HCT116 (cell line): ENCODE measurements at regions not wholly inside any gene's neighbourhood (a gene's known extent, or its start where the extent isn't known, plus 50 kb on each side); places are given as distances from the start of the nearest gene placed in this dataset.

Experiments
- ATAC-seq: fragments of 200-7000 bp; cut with Tn5 transposase; 2 replicates; pipeline ENCODE4 v1.9.1; 2020; ENCODE audit warnings: mild to moderate bottlenecking, moderate library complexity
- BruUV-seq: library from RNA; stranded (reverse); fragments of 400-500 nt; replicated peaks from 2 replicates; lab custom pipeline; 2021; lab: Mats Ljungman, UMichigan
- CTCF ChIA-PET: fragments of 300-600 bp; sonication (Branson Sonifier 250); formaldehyde crosslinking; loops from one replicate; lab custom pipeline; 2021; ENCODE audit warnings: antibody characterized with exemption; lab: Charles Lee
- POLR2A ChIA-PET: fragments of 300-600, 350-600 bp; sonication (Branson Sonifier 250); formaldehyde crosslinking; loops from one replicate; lab custom pipeline; 2021; ENCODE audit warnings: antibody characterized with exemption; lab: Charles Lee
- RAD21 ChIA-PET, 2 experiments: fragments of 300-600 bp; sonication (Branson Sonifier 250); formaldehyde crosslinking; loops; one replicate each; lab custom pipeline; 2023; ENCODE audit warnings: low total read pairs in 2 of 2; ENCODE audit not compliant: uncharacterized antibody in 2 of 2, unreplicated experiment in 2 of 2, low non-redundant PET in 1 of 2; lab: Charles Lee
- DNase-seq: peaks from one replicate; pipeline ENCODE4 v3.0.0-alpha.2; 2010; ENCODE audit warnings: low read depth, low spot score
- H2AFZ ChIP-seq: fragments of 200-600 bp; shearing (Covaris generic), sonication (generic); 2 replicates; pipeline ENCODE4 v1.6.1; 2017; ENCODE audit warnings: low read depth, mixed run types, mixed read lengths, antibody characterized with exemption, low read length; ENCODE audit not compliant: poor library complexity, severe bottlenecking
- H3K27ac ChIP-seq: 2 replicates; pipeline ENCODE4 v1.5.1; 2012; ENCODE audit warnings: low read depth, low read length
- H3K27me3 ChIP-seq: fragments of 200-600 bp; sonication (generic); 2 replicates; pipeline ENCODE4 v1.6.1; 2016; ENCODE audit warnings: mixed run types, low read length, mixed read lengths; ENCODE audit not compliant: insufficient read depth
- H3K36me3 ChIP-seq, 2 experiments: fragments of 200-500 bp in 1 of 2; fragments of 200-600 bp in 1 of 2; sonication (Bioruptor generic) in 1 of 2; sonication (generic) in 1 of 2; 2 replicates each; pipeline versions ENCODE4 v1.5.1 to v1.6.1; 2014 to 2016; ENCODE audit warnings: low read length in 2 of 2, inconsistent platforms in 1 of 2, mixed read lengths in 1 of 2, mixed run types in 1 of 2; ENCODE audit not compliant: insufficient read depth in 2 of 2, control insufficient read depth in 1 of 2
- H3K4me1 ChIP-seq, 2 experiments: fragments of 200-600 bp in 1 of 2; sonication (generic) in 1 of 2; 2 replicates each; pipeline versions ENCODE4 v1.5.1 to v1.6.1; 2012 to 2017; ENCODE audit warnings: low read length in 2 of 2, inconsistent platforms in 1 of 2, mild to moderate bottlenecking in 1 of 2, mixed read lengths in 1 of 2, mixed run types in 1 of 2, moderate library complexity in 1 of 2; ENCODE audit not compliant: insufficient read depth in 2 of 2, control insufficient read depth in 1 of 2
- H3K4me2 ChIP-seq: fragments of 200-600 bp; sonication (generic); 2 replicates; pipeline ENCODE4 v1.6.1; 2017; ENCODE audit warnings: mixed run types, low read length, mixed read lengths
- H3K4me3 ChIP-seq, 2 experiments: fragments of 200-600 bp in 1 of 2; sonication (generic) in 1 of 2; replicated peaks in 1 of 2; 2 replicates each; pipeline ENCODE4 v1.5.1; 2011 to 2016; ENCODE audit warnings: low read length in 2 of 2, control low read depth in 1 of 2, low read depth in 1 of 2, mild to moderate bottlenecking in 1 of 2, mixed read lengths in 1 of 2, mixed run types in 1 of 2
- H3K79me2 ChIP-seq: fragments of 200-600 bp; sonication (generic); 2 replicates; pipeline ENCODE4 v1.6.1; 2017; ENCODE audit warnings: mild to moderate bottlenecking, mixed run types, low read length, moderate library complexity, mixed read lengths; ENCODE audit not compliant: insufficient read depth
- H3K9ac ChIP-seq: fragments of 200-600 bp; sonication (generic); 2 replicates; pipeline ENCODE4 v1.6.1; 2016; ENCODE audit warnings: low read length, mixed read lengths
- H3K9me2 ChIP-seq: fragments of 200-600 bp; sonication (generic), shearing (Covaris generic); 2 replicates; pipeline ENCODE4 v1.6.1; 2017; ENCODE audit warnings: mixed run types, mild to moderate bottlenecking, moderate library complexity; ENCODE audit not compliant: insufficient read depth
- H3K9me3 ChIP-seq, 2 experiments: fragments of 200-500 bp in 1 of 2; fragments of 200-600 bp in 1 of 2; sonication (Bioruptor generic) in 1 of 2; sonication (generic) in 1 of 2; 2 replicates each; pipeline ENCODE4 v1.6.1; 2014 to 2017; ENCODE audit warnings: low read length in 2 of 2, mixed read lengths in 2 of 2, inconsistent platforms in 1 of 2, low read depth in 1 of 2, mild to moderate bottlenecking in 1 of 2, mixed run types in 1 of 2, moderate library complexity in 1 of 2; ENCODE audit not compliant: control insufficient read depth in 1 of 2, insufficient read depth in 1 of 2
- H4K20me1 ChIP-seq: fragments of 200-600 bp; sonication (generic), shearing (Covaris generic); 2 replicates; pipeline ENCODE4 v1.6.1; 2017; ENCODE audit warnings: mixed run types, mild to moderate bottlenecking, moderate library complexity; ENCODE audit not compliant: insufficient read depth
- ATF3 ChIP-seq: IDR thresholded peaks from 2 replicates; pipeline ENCODE4 v1.6.1; 2012
- CBX3 ChIP-seq: IDR thresholded peaks from 2 replicates; pipeline ENCODE4 v1.6.1; 2012; ENCODE audit warnings: low read depth
- EGR1 ChIP-seq: IDR thresholded peaks from 2 replicates; pipeline ENCODE4 v1.6.1; 2012; ENCODE audit warnings: low read depth
- EZH2phosphoT487 ChIP-seq: fragments of 200-600 bp; IDR thresholded peaks from 2 replicates; pipeline ENCODE4 v1.6.1; 2018; ENCODE audit warnings: antibody characterized with exemption, borderline replicate concordance
- FOSL1 ChIP-seq: IDR thresholded peaks from 2 replicates; pipeline ENCODE4 v1.6.1; 2012; ENCODE audit warnings: low read depth
- POLR2A ChIP-seq: IDR thresholded peaks from 2 replicates; pipeline ENCODE4 v1.7.0; 2011; ENCODE audit warnings: borderline replicate concordance; ENCODE audit not compliant: insufficient read depth, insufficient read length; ENCODE audit errors: extremely low read depth
- POLR2AphosphoS5 ChIP-seq: IDR thresholded peaks from 2 replicates; pipeline ENCODE4 v1.6.1; 2011; ENCODE audit warnings: mild to moderate bottlenecking, low read depth, low read length, moderate library complexity
- SIN3A ChIP-seq: IDR thresholded peaks from 2 replicates; pipeline ENCODE4 v1.6.1; 2012; ENCODE audit warnings: low read depth
- SP1 ChIP-seq: IDR thresholded peaks from 2 replicates; pipeline ENCODE4 v1.6.1; 2012; ENCODE audit warnings: low read depth
- SRF ChIP-seq: IDR thresholded peaks from 2 replicates; pipeline ENCODE4 v1.6.1; 2012; ENCODE audit warnings: low read depth
- TCF7L2 ChIP-seq: IDR thresholded peaks from 2 replicates; pipeline ENCODE4 v1.7.0; 2011; ENCODE audit warnings: borderline replicate concordance, inconsistent platforms; ENCODE audit not compliant: insufficient read depth, insufficient read length; ENCODE audit errors: extremely low read depth
- YY1 ChIP-seq: IDR thresholded peaks from 2 replicates; pipeline ENCODE4 v1.6.1; 2011; ENCODE audit warnings: low read length, low read depth, moderate library complexity, mild to moderate bottlenecking; ENCODE audit not compliant: insufficient replicate concordance; ENCODE audit errors: extremely low read depth
- ZFX ChIP-seq: fragments of 450-650 bp; IDR thresholded peaks from 2 replicates; pipeline ENCODE4 v1.6.1; 2017
- ZNF274 ChIP-seq: fragments of 200-500 bp; sonication (Bioruptor generic); IDR thresholded peaks from 2 replicates; pipeline ENCODE4 v1.6.1; 2014; ENCODE audit warnings: mild to moderate bottlenecking, low read depth, low read length, inconsistent platforms
- intact Hi-C: fragments of 100-400 bp; cut with micrococcal nuclease; formaldehyde crosslinking; loops from 2 replicates; pipeline ENCODE4 v1.10.0; 2022
- TF ChIP-seq, protein P1 (sequence below), 3 experiments: fragments of 200-600 bp in 1 of 3; sonication (generic) in 1 of 3; IDR thresholded peaks in 2 of 3; conservative IDR thresholded peaks in 1 of 3; 2 replicates each; pipeline ENCODE4 v1.5.1; 2012 to 2017; ENCODE audit warnings: low read depth in 2 of 3, low read length in 2 of 3, antibody characterized with exemption in 1 of 3, borderline replicate concordance in 1 of 3, control low read depth in 1 of 3, mild to moderate bottlenecking in 1 of 3, mixed read lengths in 1 of 3, mixed run types in 1 of 3, moderate library complexity in 1 of 3; ENCODE audit not compliant: insufficient read depth in 1 of 3
- TF ChIP-seq, protein P2 (sequence below): IDR thresholded peaks from 2 replicates; pipeline ENCODE4 v1.6.1; 2011; ENCODE audit warnings: mild to moderate bottlenecking, low read length, moderate library complexity; ENCODE audit not compliant: insufficient replicate concordance; ENCODE audit errors: extremely low read depth

DNA sequence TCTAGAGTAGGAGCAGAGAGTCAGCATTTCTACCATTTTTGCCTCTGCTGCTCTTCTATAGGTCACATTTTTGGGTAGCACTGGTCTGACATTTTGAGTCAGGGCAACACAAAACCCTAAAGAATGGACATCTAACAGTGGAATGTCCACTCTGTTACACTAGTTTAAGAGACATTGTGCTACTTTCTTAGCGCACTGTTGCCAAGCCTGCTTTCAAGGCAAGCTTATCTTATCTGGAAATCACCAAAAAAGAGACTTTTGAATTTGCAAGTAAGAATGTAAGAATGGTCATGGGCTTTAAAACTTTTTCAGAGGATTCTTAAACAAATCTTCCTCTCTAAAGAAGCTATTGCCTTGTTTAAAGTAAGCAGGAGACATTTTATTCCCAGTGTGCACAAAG, 73.0 kb upstream of the STARD4 start:
- Histone ChIP-seq H3K9me3 (no peaks in the 10 kb centered on the region), H3K36me3 (no peaks in the 10 kb centered on the region), H4K20me1 (no peaks in the 10 kb centered on the region), H3K27me3 (0 out of 2 replicates have a peak, but pooled peaks cover 13% of the 10 kb centered on the region), H2AFZ (no peak overlapping the region), H3K27ac (no peak overlapping the region), H3K79me2 (no peaks in the 10 kb centered on the region), H3K4me3 (no peak overlapping the region), H3K4me1 (no peaks in the 10 kb centered on the region), H3K4me2 (no peak overlapping the region), H3K9ac (no peak overlapping the region), H3K9me2 (no peaks in the 10 kb centered on the region)
- ATAC-seq: no peak
- BruUV-seq: no TSS peak
- ChIA-PET POLR2A (no interaction called here), RAD21 (no interaction called here), CTCF (no interaction called here)
- no peak for TF ChIP-seq ZNF274
- no peak for TF ChIP-seq SP1
- TF ChIP-seq EZH2phosphoT487: no peak
- TF ChIP-seq ATF3: no peak
- no peak for TF ChIP-seq YY1
- no peak for TF ChIP-seq POLR2A
- TF ChIP-seq ZFX: no peak
- TF ChIP-seq, protein P1, sequence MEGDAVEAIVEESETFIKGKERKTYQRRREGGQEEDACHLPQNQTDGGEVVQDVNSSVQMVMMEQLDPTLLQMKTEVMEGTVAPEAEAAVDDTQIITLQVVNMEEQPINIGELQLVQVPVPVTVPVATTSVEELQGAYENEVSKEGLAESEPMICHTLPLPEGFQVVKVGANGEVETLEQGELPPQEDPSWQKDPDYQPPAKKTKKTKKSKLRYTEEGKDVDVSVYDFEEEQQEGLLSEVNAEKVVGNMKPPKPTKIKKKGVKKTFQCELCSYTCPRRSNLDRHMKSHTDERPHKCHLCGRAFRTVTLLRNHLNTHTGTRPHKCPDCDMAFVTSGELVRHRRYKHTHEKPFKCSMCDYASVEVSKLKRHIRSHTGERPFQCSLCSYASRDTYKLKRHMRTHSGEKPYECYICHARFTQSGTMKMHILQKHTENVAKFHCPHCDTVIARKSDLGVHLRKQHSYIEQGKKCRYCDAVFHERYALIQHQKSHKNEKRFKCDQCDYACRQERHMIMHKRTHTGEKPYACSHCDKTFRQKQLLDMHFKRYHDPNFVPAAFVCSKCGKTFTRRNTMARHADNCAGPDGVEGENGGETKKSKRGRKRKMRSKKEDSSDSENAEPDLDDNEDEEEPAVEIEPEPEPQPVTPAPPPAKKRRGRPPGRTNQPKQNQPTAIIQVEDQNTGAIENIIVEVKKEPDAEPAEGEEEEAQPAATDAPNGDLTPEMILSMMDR (IDR thresholded peaks at IDR 0.05 in 2 of 3, conservative IDR thresholded peaks at IDR 0.05 in 1 of 3; ENCODE audit: borderline replicate concordance in 1 of 3, insufficient read depth in 1 of 3, low read depth in 2 of 3, low read length in 2 of 3): no peak
- TF ChIP-seq FOSL1: no peak
- TF ChIP-seq EGR1: no peak
- TF ChIP-seq, protein P2, sequence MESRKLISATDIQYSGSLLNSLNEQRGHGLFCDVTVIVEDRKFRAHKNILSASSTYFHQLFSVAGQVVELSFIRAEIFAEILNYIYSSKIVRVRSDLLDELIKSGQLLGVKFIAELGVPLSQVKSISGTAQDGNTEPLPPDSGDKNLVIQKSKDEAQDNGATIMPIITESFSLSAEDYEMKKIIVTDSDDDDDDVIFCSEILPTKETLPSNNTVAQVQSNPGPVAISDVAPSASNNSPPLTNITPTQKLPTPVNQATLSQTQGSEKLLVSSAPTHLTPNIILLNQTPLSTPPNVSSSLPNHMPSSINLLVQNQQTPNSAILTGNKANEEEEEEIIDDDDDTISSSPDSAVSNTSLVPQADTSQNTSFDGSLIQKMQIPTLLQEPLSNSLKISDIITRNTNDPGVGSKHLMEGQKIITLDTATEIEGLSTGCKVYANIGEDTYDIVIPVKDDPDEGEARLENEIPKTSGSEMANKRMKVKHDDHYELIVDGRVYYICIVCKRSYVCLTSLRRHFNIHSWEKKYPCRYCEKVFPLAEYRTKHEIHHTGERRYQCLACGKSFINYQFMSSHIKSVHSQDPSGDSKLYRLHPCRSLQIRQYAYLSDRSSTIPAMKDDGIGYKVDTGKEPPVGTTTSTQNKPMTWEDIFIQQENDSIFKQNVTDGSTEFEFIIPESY: no peak
- no peak for TF ChIP-seq TCF7L2
- TF ChIP-seq CBX3: no peak
- no peak for TF ChIP-seq POLR2AphosphoS5
- no peak for TF ChIP-seq SIN3A
- TF ChIP-seq SRF: no peak
- intact Hi-C loops: no loop called here
- no peak for DNase-seq
